HG03280 (cell line): ENCODE measurements at regions not wholly inside any gene's neighbourhood (a gene's known extent, or its start where the extent isn't known, plus 50 kb on each side); places are given as distances from the start of the nearest gene placed in this dataset.

Experiments
- ATAC-seq: cut with Tn5 transposase; IDR thresholded peaks from one replicate; pipeline ENCODE4 v1.9.1; 2021; ENCODE audit warnings: mild to moderate bottlenecking, moderate library complexity; ENCODE audit not compliant: unreplicated experiment

DNA sequence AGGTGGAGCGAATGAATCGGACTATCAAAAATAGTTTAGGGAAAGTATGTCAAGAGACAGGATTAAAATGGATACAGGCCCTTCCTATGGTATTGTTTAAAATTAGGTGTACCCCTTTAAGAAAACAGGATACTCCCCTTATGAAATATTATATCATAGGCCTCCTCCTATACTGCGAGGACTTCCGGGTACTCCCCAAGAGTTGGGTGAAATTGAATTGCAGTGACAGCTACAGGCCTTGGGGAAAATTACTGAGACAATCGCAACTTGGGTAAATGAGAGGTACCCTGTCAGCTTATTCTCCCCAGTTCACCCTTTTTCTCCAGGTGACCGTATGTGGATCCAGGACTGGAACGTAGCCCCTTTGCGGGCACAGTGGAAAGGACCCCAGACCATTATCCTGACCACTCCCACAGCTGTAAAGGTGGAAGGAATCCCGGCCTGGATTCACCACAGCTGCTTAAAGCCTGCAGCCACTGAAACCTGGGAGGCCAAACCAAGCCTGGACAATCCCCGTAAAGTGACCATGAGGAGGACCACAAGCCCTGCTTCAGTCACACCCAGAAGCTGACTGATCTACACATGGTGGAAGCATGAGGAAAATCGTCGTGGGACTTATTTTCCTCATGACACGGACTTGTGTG, 1138.1 kb downstream of the ARAP2 start:
- no peak for ATAC-seq

- ATAC-seq = no peak
Measured at GRCh38 chr4:35124106-35124505, 1120.2 kb downstream of the ARAP2 start.

DNA sequence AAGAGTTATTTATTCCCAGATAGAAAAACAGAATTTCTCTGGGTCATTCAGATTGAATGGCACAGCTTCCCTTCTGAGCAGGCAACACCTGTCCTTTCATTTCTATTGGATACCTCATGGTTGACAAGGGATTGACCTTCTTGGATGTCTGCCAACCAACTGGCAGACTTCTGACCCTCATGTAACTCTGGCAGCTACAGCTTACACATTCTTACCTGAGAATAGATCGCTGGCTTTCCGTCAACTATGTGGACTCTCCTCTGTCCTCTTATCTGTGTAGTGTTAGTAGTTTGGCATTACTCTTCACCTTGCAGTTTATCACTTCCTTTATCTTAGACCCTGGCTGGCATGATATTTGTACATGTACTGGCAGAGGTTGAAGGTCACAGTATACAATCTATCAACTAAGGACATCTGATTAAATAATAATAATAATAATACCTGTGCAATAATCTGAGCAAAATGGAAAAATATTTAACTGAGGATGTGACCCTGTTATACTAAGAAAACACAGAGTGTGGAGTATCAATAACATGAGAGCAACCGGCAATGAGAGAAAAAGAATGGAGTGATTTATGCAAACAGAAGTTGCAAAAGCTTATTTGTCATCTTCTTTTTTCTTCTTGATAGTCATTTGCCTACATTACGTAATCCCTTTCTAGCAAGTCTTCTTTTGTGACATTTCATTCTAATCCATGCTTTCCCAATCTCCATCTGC, 1118.2 kb downstream of the ARAP2 start:
- no peak for ATAC-seq

DNA sequence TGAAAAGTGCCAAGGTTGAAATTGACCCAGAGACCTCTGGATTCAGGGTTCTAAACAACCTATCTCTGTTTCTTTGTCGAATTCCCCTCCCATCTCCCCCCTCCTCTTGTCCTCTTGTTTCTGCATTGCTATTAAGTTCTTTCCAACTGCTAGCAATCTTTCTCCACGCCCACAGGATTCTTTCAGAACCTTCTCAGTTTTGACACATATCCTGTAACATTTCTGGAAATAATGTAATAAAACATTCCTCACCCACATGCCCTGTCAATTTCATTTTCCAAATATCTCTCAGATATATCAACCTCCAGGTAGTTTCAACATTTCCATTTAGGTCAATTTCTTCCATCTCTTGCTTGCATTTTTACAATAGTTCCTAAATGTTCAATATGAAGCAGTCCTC, 1105.9 kb downstream of the ARAP2 start:
- ATAC-seq = no peak

- ATAC-seq = no peak
Measured at GRCh38 chr4:35147761-35148160, 1096.6 kb downstream of the ARAP2 start.

DNA sequence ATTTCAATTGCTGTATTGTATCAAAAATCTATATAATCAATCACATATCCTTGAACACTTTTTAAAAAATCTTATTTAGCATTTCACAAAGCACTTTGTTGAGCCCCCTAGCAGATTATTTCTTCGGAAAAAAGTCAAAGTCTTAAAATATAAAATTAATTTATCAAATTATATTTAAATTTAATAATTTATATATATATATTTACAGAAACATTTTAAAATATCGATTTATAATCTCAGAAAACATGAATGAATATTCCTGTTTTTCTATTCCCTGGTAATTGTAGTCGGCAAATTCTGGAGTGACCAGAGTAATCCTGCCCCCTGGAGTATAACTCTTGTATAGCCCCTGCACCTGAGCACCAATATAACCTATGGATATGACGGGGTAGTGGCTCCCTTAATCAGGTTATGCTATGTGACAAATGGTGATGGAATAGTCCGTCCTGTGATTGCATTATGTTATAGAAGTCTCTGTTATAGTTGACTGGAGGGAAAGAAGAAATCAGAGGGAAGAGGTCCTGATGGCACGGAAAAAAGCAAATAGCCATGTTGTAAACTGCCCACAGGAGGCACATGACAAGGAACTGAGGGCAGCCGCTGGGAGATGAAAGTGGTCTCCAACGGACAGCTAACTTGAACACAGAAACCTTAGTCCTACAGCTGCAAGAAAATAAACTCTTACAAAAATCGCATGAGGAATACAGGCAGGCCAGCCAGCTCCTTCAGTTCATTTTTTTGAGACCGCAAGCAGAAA, 1092.3 kb downstream of the ARAP2 start:
- no peak for ATAC-seq

DNA sequence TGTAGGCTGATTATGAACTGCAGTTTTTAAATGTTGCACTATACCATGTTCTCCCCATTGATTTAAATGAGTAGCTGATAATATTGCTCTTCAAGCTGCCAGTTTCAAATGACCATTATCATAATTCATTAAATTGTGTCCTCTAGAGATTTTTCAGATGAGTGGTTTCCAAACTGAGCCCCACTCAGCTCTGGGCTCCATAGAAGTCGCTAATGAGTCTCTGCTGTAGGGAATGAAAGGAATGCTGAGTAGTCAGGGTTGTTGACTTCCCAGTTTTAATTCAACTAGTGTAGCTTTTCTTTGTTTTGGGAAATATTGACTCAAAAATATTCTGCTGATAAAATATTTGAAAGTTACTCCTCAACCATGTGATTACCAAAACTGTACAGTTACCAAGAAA, 1081.1 kb downstream of the ARAP2 start:
- ATAC-seq = no peak

GRCh38 chr4:35164063-35164462, 1080.3 kb downstream of the ARAP2 start:
- no peak for ATAC-seq

GRCh38 chr4:35166466-35166865, 1077.8 kb downstream of the ARAP2 start:
- ATAC-seq = no peak

GRCh38 chr4:35167385-35167784, 1076.9 kb downstream of the ARAP2 start:
- no peak for ATAC-seq

GRCh38 chr4:35175487-35175886, 1068.8 kb downstream of the ARAP2 start:
- no peak for ATAC-seq

DNA sequence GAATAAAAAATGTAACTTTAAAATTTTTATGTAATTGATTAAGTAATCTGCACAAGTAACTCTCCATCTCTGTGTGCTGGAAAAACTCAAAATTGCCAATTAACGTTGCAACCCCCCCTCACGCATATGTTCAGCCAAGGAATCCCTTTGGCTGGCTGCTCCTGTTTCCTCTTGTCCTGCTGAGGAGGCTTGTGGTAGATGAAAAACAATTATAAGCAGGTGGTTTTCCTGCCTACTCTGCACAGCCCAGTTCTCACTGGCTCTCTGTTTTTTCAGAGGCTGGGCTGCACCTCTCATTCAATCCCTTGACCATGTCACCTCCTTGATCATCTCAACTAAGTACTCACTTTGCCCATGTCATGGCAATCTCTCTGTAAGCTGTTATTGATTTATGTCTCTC, 1068.4 kb downstream of the ARAP2 start:
- no peak for ATAC-seq

GRCh38 chr4:35182451-35182850, 1061.9 kb downstream of the ARAP2 start:
- ATAC-seq = no peak

- no peak for ATAC-seq
Measured at GRCh38 chr4:35189988-35190613, 1054.2 kb downstream of the ARAP2 start.

- ATAC-seq = no peak
Measured at GRCh38 chr4:35201403-35201802, 1042.9 kb downstream of the ARAP2 start.

GRCh38 chr4:35216636-35217035, 1027.7 kb downstream of the ARAP2 start:
- no peak for ATAC-seq

- no peak for ATAC-seq
Measured at GRCh38 chr4:35217331-35217730, 1027.0 kb downstream of the ARAP2 start.

GRCh38 chr4:35228313-35228712, 1016.0 kb downstream of the ARAP2 start:
- ATAC-seq = no peak

- ATAC-seq = no peak
Measured at GRCh38 chr4:35229021-35229420, 1015.3 kb downstream of the ARAP2 start.

DNA sequence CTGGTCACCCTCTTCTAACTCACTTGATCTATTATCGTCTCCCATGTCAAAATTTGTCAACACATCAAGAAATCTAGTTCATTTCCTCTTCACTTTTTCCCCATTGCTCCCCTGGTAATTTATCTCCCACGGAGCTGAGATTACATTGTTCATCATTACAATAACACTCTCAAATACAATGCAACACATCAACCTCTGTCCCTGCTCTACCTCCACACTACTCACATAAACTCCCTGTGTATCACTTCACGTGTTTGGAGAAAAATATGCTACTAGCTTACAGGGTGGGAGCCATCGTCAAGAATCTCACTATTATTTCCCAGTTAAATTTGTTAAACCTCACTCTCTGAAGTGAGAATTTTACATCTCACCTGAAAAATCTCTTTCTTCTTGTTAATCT, 1006.4 kb downstream of the ARAP2 start:
- no peak for ATAC-seq

DNA sequence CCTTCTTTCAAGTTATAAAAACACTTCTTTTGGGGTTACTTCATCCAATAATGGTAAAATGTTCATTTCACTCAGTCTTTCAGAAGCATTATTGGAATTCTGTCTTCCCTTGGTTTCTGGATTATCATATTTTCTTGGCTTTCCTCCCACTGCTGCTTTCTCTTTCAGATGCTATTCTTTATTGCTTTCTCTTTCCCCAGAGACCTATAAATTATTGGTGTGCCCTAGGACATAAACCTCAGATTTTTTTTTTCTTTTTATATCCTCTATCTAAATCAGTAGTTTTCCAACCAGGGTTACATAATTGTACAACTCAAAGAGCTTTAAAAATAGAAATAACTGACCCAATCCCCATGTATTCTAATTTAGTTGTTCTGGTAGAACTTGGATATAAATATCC, 1005.5 kb downstream of the ARAP2 start:
- no peak for ATAC-seq

DNA sequence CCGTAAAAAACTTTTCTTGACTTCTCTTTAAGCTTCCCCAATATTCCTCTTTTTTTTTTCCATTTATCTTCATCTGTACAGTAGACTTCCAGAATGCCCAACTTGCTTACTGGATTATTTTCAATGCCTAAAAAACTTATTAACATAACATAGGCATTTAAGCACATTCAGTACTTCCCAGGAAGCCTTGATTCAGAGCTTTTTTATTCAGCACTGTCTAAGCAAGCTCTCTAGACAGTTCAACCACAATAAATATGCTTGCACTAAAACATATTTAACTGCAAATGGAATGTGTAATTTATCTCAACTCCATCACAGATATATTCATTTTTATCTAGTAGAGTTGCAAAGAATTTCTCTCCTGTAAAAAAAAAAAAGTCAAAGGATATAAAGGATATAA, 997.8 kb downstream of the ARAP2 start:
- ATAC-seq = no peak
